ENCODE measurements at regions not wholly inside any gene's neighbourhood (a gene's known extent, or its start where the extent isn't known, plus 50 kb on each side); places are given as distances from the start of the nearest gene placed in this dataset.

- TF ChIP-seq EZH2phosphoT487 (IDR thresholded peaks at IDR 0.05; ENCODE audit: insufficient read depth, low read depth) = no peak
- no peak for TF ChIP-seq EZH2 (IDR thresholded peaks at IDR 0.05; ENCODE audit: insufficient read depth, poor library complexity, severe bottlenecking)
These were observed 1786.5 kb upstream of the RAG2 start for GRCh38 chr11:38384568-38384967.

Data from GM23248 (cell line).